ENCODE measurements at regions not wholly inside any gene's neighbourhood (a gene's known extent, or its start where the extent isn't known, plus 50 kb on each side); places are given as distances from the start of the nearest gene placed in this dataset.

- TF ChIP-seq POLR2A (IDR thresholded peaks at IDR 0.05) (no peak), CTCF (IDR thresholded peaks at IDR 0.05) (no peak)
Observed at GRCh38 chr11:39668640-39669039, 1790.8 kb downstream of the LRRC4C start.

All from lower leg skin (tissue), 3 donors.